ENCODE measurements at regions not wholly inside any gene's neighbourhood (a gene's known extent, or its start where the extent isn't known, plus 50 kb on each side); places are given as distances from the start of the nearest gene placed in this dataset.

- no peak overlapping the region for H3K27ac ChIP-seq (replicated peaks in 1 of 4)
- no peaks in the 10 kb centered on the region for H3K4me1 ChIP-seq
- intact Hi-C loops (cut with DNase I), result loop anchor here (5.0 kb wide), 1 partner anchor 51 kb away; no protein-coding TSS in a partner anchor
- peak; percentile 86 for DNase-seq (ENCODE audit: extremely low spot score)
- H3K27me3 ChIP-seq, result no peaks in the 10 kb centered on the region
- H3K4me3 ChIP-seq, result no peak overlapping the region
- H3K9me3 ChIP-seq, result no peaks in the 10 kb centered on the region
- no peaks in the 10 kb centered on the region for H3K36me3 ChIP-seq
- WGBS, result 83% methylated on average over 6 of the region's 6 CpGs
- TF ChIP-seq POLR2AphosphoS5 (IDR thresholded peaks at IDR 0.05), result no peak
- no peak for TF ChIP-seq POLR2A (IDR thresholded peaks at IDR 0.05; ENCODE audit: low read depth)
- TF ChIP-seq CTCF (IDR thresholded peaks at IDR 0.05), result no peak
- TF ChIP-seq EP300 (IDR thresholded peaks at IDR 0.05), result no peak
Observed at GRCh38 chr13:20351281-20352022, 119.3 kb upstream of the GJB6 start.

- WGBS, result 88% methylated on average over 6 of the region's 6 CpGs
- no peak overlapping the region for H3K4me3 ChIP-seq
- no peaks in the 10 kb centered on the region for H3K27me3 ChIP-seq
- TF ChIP-seq CTCF (IDR thresholded peaks at IDR 0.05) (no peak), POLR2AphosphoS5 (IDR thresholded peaks at IDR 0.05) (no peak), EP300 (IDR thresholded peaks at IDR 0.05) (no peak), POLR2A (IDR thresholded peaks at IDR 0.05; ENCODE audit: low read depth) (no peak)
- intact Hi-C loops (cut with DNase I), result loop anchor here (5.0 kb wide), 1 partner anchor 51 kb away; no protein-coding TSS in a partner anchor
- H3K27ac ChIP-seq (replicated peaks in 1 of 4), result no peak overlapping the region
- H3K36me3 ChIP-seq, result no peaks in the 10 kb centered on the region
- no peaks in the 10 kb centered on the region for H3K9me3 ChIP-seq
- DNase-seq (ENCODE audit: extremely low spot score), result peak; percentile 12
- H3K4me1 ChIP-seq, result no peaks in the 10 kb centered on the region
Observed at GRCh38 chr13:20350819-20351218, 118.7 kb upstream of the GJB6 start.

- WGBS, result 94% methylated on average over 3 of the region's 3 CpGs
- no peak overlapping the region for H3K4me3 ChIP-seq
- H3K27me3 ChIP-seq, result no peaks in the 10 kb centered on the region
- TF ChIP-seq EP300 (IDR thresholded peaks at IDR 0.05) (no peak), POLR2AphosphoS5 (IDR thresholded peaks at IDR 0.05) (no peak), POLR2A (IDR thresholded peaks at IDR 0.05; ENCODE audit: low read depth) (no peak), CTCF (IDR thresholded peaks at IDR 0.05) (no peak)
- no peak overlapping the region for H3K27ac ChIP-seq (replicated peaks in 1 of 4)
- no peaks in the 10 kb centered on the region for H3K36me3 ChIP-seq
- H3K4me1 ChIP-seq, result no peaks in the 10 kb centered on the region
- intact Hi-C loops (cut with DNase I), result loop anchor here (5.0 kb wide), 1 partner anchor 52 kb away; no protein-coding TSS in a partner anchor
- no peaks in the 10 kb centered on the region for H3K9me3 ChIP-seq
- DNase-seq (ENCODE audit: extremely low spot score), result peak; percentile 29
Observed at GRCh38 chr13:20350382-20350763, 118.3 kb upstream of the GJB6 start.

GRCh38 chr13:20349564-20350381, 117.7 kb upstream of the GJB6 start:
- 71% methylated on average over 17 of the region's 17 CpGs for WGBS
- Histone ChIP-seq H3K4me1 (no peaks in the 10 kb centered on the region), H3K27ac (replicated peaks in 1 of 4) (no peak overlapping the region), H3K27me3 (no peaks in the 10 kb centered on the region), H3K4me3 (no peak overlapping the region), H3K9me3 (no peaks in the 10 kb centered on the region), H3K36me3 (no peaks in the 10 kb centered on the region)
- DNase-seq (ENCODE audit: extremely low spot score), result no peak
- TF ChIP-seq EP300 (IDR thresholded peaks at IDR 0.05) (no peak), CTCF (IDR thresholded peaks at IDR 0.05) (no peak), POLR2AphosphoS5 (IDR thresholded peaks at IDR 0.05) (no peak), POLR2A (IDR thresholded peaks at IDR 0.05; ENCODE audit: low read depth) (no peak)
- intact Hi-C loops (cut with DNase I), result loop anchor here (5.0 kb wide), 1 partner anchor 53 kb away; no protein-coding TSS in a partner anchor

Data from esophagus muscularis mucosa (tissue), 4 donors.